Activated CD8-positive, alpha-beta memory T cell treated with anti-CD3 and anti-CD28 coated beads for 4 hours (primary cell): ENCODE measurements at regions not wholly inside any gene's neighbourhood (a gene's known extent, or its start where the extent isn't known, plus 50 kb on each side); places are given as distances from the start of the nearest gene placed in this dataset.

ENCODE experiments used
- DNase-seq, 2 donors: peaks; one replicate each; pipeline ENCODE4 v3.0.0-alpha.2; 2020; ENCODE audit warnings: low read depth in 2 of 2

- no peak for DNase-seq
These were observed 62.8 kb downstream of the FAM9B start for GRCh38 chrX:8971116-8971515.

GRCh38 chrX:8969378-8969777 is 64.5 kb downstream of the FAM9B start:
- DNase-seq, result no peak

GRCh38 chrX:8967461-8967860 is 66.5 kb downstream of the FAM9B start:
- DNase-seq, result no peak

- no peak for DNase-seq
These were observed 72.9 kb downstream of the FAM9B start for GRCh38 chrX:8960957-8961468.

GRCh38 chrX:8955511-8955910 is 78.4 kb downstream of the FAM9B start:
- no peak for DNase-seq

- DNase-seq, result no peak
These were observed 87.4 kb downstream of the FAM9B start for GRCh38 chrX:8946563-8946962.

GRCh38 chrX:8939322-8939721 is 94.6 kb downstream of the FAM9B start:
- no peak for DNase-seq

GRCh38 chrX:8927701-8928100 is 106.2 kb downstream of the FAM9B start:
- no peak for DNase-seq

- DNase-seq, result no peak
These were observed 106.8 kb downstream of the FAM9B start for GRCh38 chrX:8927066-8927635.

GRCh38 chrX:8921615-8922014 is 112.3 kb downstream of the FAM9B start:
- no peak for DNase-seq

GRCh38 chrX:8919801-8920200 is 114.1 kb downstream of the FAM9B start:
- no peak for DNase-seq

- no peak for DNase-seq
These were observed 115.5 kb upstream of the FAM9A start for GRCh38 chrX:8916697-8917096.

- no peak for DNase-seq
These were observed 113.5 kb upstream of the FAM9A start for GRCh38 chrX:8914681-8915080.

- DNase-seq, result no peak
These were observed 112.6 kb upstream of the FAM9A start for GRCh38 chrX:8913655-8914409.

GRCh38 chrX:8907688-8908087 is 106.5 kb upstream of the FAM9A start:
- no peak for DNase-seq

- no peak for DNase-seq
These were observed 105.2 kb upstream of the FAM9A start for GRCh38 chrX:8906299-8906938.

GRCh38 chrX:8897259-8897658 is 96.1 kb upstream of the FAM9A start:
- no peak for DNase-seq

GRCh38 chrX:8890794-8891193 is 89.6 kb upstream of the FAM9A start:
- DNase-seq, result no peak

- DNase-seq, result no peak
These were observed 85.8 kb upstream of the FAM9A start for GRCh38 chrX:8887004-8887403.

GRCh38 chrX:8879750-8880149 is 78.6 kb upstream of the FAM9A start:
- DNase-seq, result peak; percentile 2 to 5

- no peak for DNase-seq
These were observed 72.8 kb upstream of the FAM9A start for GRCh38 chrX:8873956-8874355.

GRCh38 chrX:8873102-8873501 is 71.9 kb upstream of the FAM9A start:
- no peak for DNase-seq

GRCh38 chrX:8870411-8870810 is 69.2 kb upstream of the FAM9A start:
- DNase-seq, result no peak
